GM18520 (cell line): ENCODE measurements at regions not wholly inside any gene's neighbourhood (a gene's known extent, or its start where the extent isn't known, plus 50 kb on each side); places are given as distances from the start of the nearest gene placed in this dataset.
"Not testable (repeated sequence)": the region's sequence is repeated elsewhere in the genome, so short reads cannot be mapped to it uniquely, and the experiment has no call there.

Source experiments
- ATAC-seq: cut with Tn5 transposase; IDR thresholded peaks from one replicate; pipeline ENCODE4 v1.9.1; 2021; ENCODE audit not compliant: unreplicated experiment

GRCh38 chr6:6966569-6966968 is 141.2 kb upstream of the RREB1 start:
- no peak for ATAC-seq

- ATAC-seq: no peak
Measured at GRCh38 chr6:6968357-6968730, 139.4 kb upstream of the RREB1 start.

- ATAC-seq: no peak
Measured at GRCh38 chr6:6968731-6969552, 138.8 kb upstream of the RREB1 start.

- ATAC-seq: no peak
Measured at GRCh38 chr6:6969761-6970223, 138.0 kb upstream of the RREB1 start.

GRCh38 chr6:6970851-6971250 is 136.9 kb upstream of the RREB1 start:
- ATAC-seq: no peak

GRCh38 chr6:6971369-6971768 is 136.4 kb upstream of the RREB1 start:
- ATAC-seq: no peak

- no peak for ATAC-seq
Measured at GRCh38 chr6:6972456-6972855, 135.3 kb upstream of the RREB1 start.

- no peak for ATAC-seq
Measured at GRCh38 chr6:6973721-6974120, 134.0 kb upstream of the RREB1 start.

GRCh38 chr6:6975459-6976111 is 132.2 kb upstream of the RREB1 start:
- no peak for ATAC-seq

- ATAC-seq: no peak
Measured at GRCh38 chr6:6976193-6976592, 131.6 kb upstream of the RREB1 start.

GRCh38 chr6:6978731-6979130 is 129.0 kb upstream of the RREB1 start:
- ATAC-seq: no peak

- ATAC-seq: no peak
Measured at GRCh38 chr6:6980999-6981597, 126.7 kb upstream of the RREB1 start.

- ATAC-seq: no peak
Measured at GRCh38 chr6:6981681-6982322, 126.0 kb upstream of the RREB1 start.

- ATAC-seq: no peak
Measured at GRCh38 chr6:6982663-6983062, 125.1 kb upstream of the RREB1 start.

GRCh38 chr6:6984585-6985366 is 123.0 kb upstream of the RREB1 start:
- ATAC-seq: no peak

- no peak for ATAC-seq
Measured at GRCh38 chr6:6986344-6986743, 121.4 kb upstream of the RREB1 start.

- no peak for ATAC-seq
Measured at GRCh38 chr6:6987749-6988148, 120.0 kb upstream of the RREB1 start.

- ATAC-seq: not testable (repeated sequence)
Measured at GRCh38 chr6:6990059-6990458, 117.7 kb upstream of the RREB1 start.

GRCh38 chr6:6993503-6994237 is 114.1 kb upstream of the RREB1 start:
- ATAC-seq: no peak

- no peak for ATAC-seq
Measured at GRCh38 chr6:6994796-6995195, 113.0 kb upstream of the RREB1 start.
